H1 (cell line): ENCODE measurements at regions not wholly inside any gene's neighbourhood (a gene's known extent, or its start where the extent isn't known, plus 50 kb on each side); places are given as distances from the start of the nearest gene placed in this dataset.

Experiments used
- ATF3 ChIP-seq: IDR thresholded peaks from 2 replicates; pipeline ENCODE4 v1.6.1; 2011; ENCODE audit warnings: low read depth, mild to moderate bottlenecking, low read length; ENCODE audit not compliant: insufficient read depth
- BRCA1 ChIP-seq: IDR thresholded peaks from 2 replicates; pipeline ENCODE4 v1.6.1; 2012; ENCODE audit warnings: low read depth, low read length, improper control_type of control experiment
- CTCF ChIP-seq, 3 experiments: IDR thresholded peaks; 1 replicate in 2 of 3; 2 replicates in 1 of 3; pipeline versions ENCODE4 v1.5.1 to v1.6.1; 2011; ENCODE audit warnings: low read length in 3 of 3, mild to moderate bottlenecking in 3 of 3, inconsistent platforms in 2 of 3, low read depth in 1 of 3, moderate library complexity in 1 of 3; ENCODE audit not compliant: insufficient read depth in 1 of 3; ENCODE audit errors: control extremely low read depth in 1 of 3
- EGR1 ChIP-seq: IDR thresholded peaks from 2 replicates; pipeline ENCODE4 v1.6.1; 2011; ENCODE audit warnings: low read depth, low read length, borderline replicate concordance
- EZH2 ChIP-seq: fragments of 200-600 bp; sonication (generic); IDR thresholded peaks from 2 replicates; pipeline ENCODE4 v1.7.1; 2012; ENCODE audit warnings: low read depth, mild to moderate bottlenecking, moderate library complexity, low read length, inconsistent platforms; ENCODE audit not compliant: severe bottlenecking
- MAX ChIP-seq: IDR thresholded peaks from 2 replicates; pipeline ENCODE4 v1.6.1; 2012; ENCODE audit warnings: inconsistent platforms
- PHF8 ChIP-seq: fragments of 200-600 bp; sonication (generic); conservative IDR thresholded peaks from 2 replicates; pipeline ENCODE4 v1.7.1; 2012; ENCODE audit warnings: low read depth, mild to moderate bottlenecking, inconsistent platforms, low read length, moderate library complexity
- POLR2AphosphoS5 ChIP-seq: IDR thresholded peaks from 2 replicates; pipeline ENCODE4 v1.6.1; 2011; ENCODE audit warnings: low read depth, low read length
- SP2 ChIP-seq: IDR thresholded peaks from 2 replicates; pipeline ENCODE4 v1.6.1; 2012; ENCODE audit warnings: mild to moderate bottlenecking, low read length, inconsistent platforms
- USF2 ChIP-seq: IDR thresholded peaks from 2 replicates; pipeline ENCODE4 v1.6.1; 2011; ENCODE audit warnings: low read length, improper control_type of control experiment

- TF ChIP-seq PHF8 (no peak), CTCF (IDR thresholded peaks at IDR 0.05; ENCODE audit: control extremely low read depth in 1 of 3, insufficient read depth in 1 of 3, low read depth in 1 of 3, low read length in 3 of 3) (no peak), EGR1 (no peak), SP2 (no peak), ATF3 (no peak), BRCA1 (no peak), USF2 (no peak), MAX (no peak), EZH2 (no peak), POLR2AphosphoS5 (no peak)
Observed at GRCh38 chr1:112237983-112238545, 157.9 kb upstream of the CTTNBP2NL start.
